Smooth muscle cell (in vitro differentiated cells): ENCODE measurements at regions not wholly inside any gene's neighbourhood (a gene's known extent, or its start where the extent isn't known, plus 50 kb on each side); places are given as distances from the start of the nearest gene placed in this dataset.

Experiments used
- DNase-seq: peaks from one replicate; lab custom pipeline; 2025; ENCODE audit not compliant: unreplicated experiment; lab: John Stamatoyannopoulos, UW
- H2AFZ ChIP-seq: fragments of 200-600 bp; sonication (generic); 2 replicates; pipeline ENCODE4 v1.6.0; 2016; ENCODE audit warnings: antibody characterized with exemption, low read depth, mild to moderate bottlenecking
- H3F3A ChIP-seq: fragments of 200-600 bp; sonication (generic); 2 replicates; pipeline ENCODE4 v1.6.0; 2017; ENCODE audit warnings: antibody characterized with exemption, low read depth
- H3K27ac ChIP-seq: fragments of 200-600 bp; sonication (generic); 2 replicates; pipeline ENCODE4 v1.5.1; 2016; ENCODE audit warnings: low read depth, mild to moderate bottlenecking
- H3K27me3 ChIP-seq: fragments of 200-600 bp; sonication (generic); 2 replicates; pipeline ENCODE4 v1.6.1; 2016; ENCODE audit warnings: low read depth, mild to moderate bottlenecking
- H3K36me3 ChIP-seq: fragments of 200-600 bp; sonication (generic); 2 replicates; pipeline ENCODE4 v1.5.1; 2016; ENCODE audit warnings: low read depth
- H3K4me1 ChIP-seq: fragments of 200-600 bp; sonication (generic); 2 replicates; pipeline ENCODE4 v1.5.1; 2016; ENCODE audit warnings: low read depth
- H3K4me2 ChIP-seq: fragments of 200-600 bp; sonication (generic); 2 replicates; pipeline ENCODE4 v1.6.0; 2016; ENCODE audit warnings: mild to moderate bottlenecking
- H3K4me3 ChIP-seq: fragments of 200-600 bp; sonication (generic); 2 replicates; pipeline ENCODE4 v1.5.1; 2016; ENCODE audit warnings: mild to moderate bottlenecking
- H3K79me2 ChIP-seq: fragments of 200-600 bp; sonication (generic); 2 replicates; pipeline ENCODE4 v1.6.0; 2016; ENCODE audit warnings: low read depth, mild to moderate bottlenecking
- H3K9ac ChIP-seq: fragments of 200-600 bp; sonication (generic); 2 replicates; pipeline ENCODE4 v1.6.0; 2016; ENCODE audit warnings: low read depth
- H3K9me3 ChIP-seq: fragments of 200-600 bp; sonication (generic); replicated peaks from 2 replicates; pipeline ENCODE4 v1.5.1; 2016; ENCODE audit warnings: low read depth
- H4K20me1 ChIP-seq: fragments of 200-600 bp; sonication (generic); 2 replicates; pipeline ENCODE4 v1.6.0; 2016; ENCODE audit warnings: low read depth
- CTCF ChIP-seq: fragments of 200-600 bp; sonication (generic); IDR thresholded peaks from 2 replicates; pipeline ENCODE4 v1.5.1; 2017; ENCODE audit warnings: borderline replicate concordance, mild to moderate bottlenecking, antibody characterized with exemption; ENCODE audit not compliant: insufficient read depth, poor library complexity, severe bottlenecking
- WGBS: methylation state at CpG from one replicate; pipeline ENCODE4 v1.1.7; 2016; ENCODE audit warnings: low lambda C conversion rate; 5-methylcytosine and 5-hydroxymethylcytosine counted together

GRCh38 chr17:52824542-52824941 is 666.0 kb upstream of the CA10 start:
- Histone ChIP-seq H3K27ac (no peak overlapping the region), H3K4me3 (no peak overlapping the region), H3K27me3 (no peaks in the 10 kb centered on the region), H3K36me3 (no peaks in the 10 kb centered on the region), H3K9ac (no peak overlapping the region), H3K4me1 (no peaks in the 10 kb centered on the region), H3F3A (no peaks in the 10 kb centered on the region), H3K4me2 (no peak overlapping the region), H3K9me3 (no peaks in the 10 kb centered on the region), H2AFZ (no peak overlapping the region), H3K79me2 (no peaks in the 10 kb centered on the region), H4K20me1 (no peaks in the 10 kb centered on the region)
- 86% methylated on average over 3 of the region's 3 CpGs for WGBS
- TF ChIP-seq CTCF: no peak
- DNase-seq: no peak

- DNase-seq: no peak
- Histone ChIP-seq H3K27me3 (no peaks in the 10 kb centered on the region), H3K79me2 (no peaks in the 10 kb centered on the region), H3K9me3 (no peaks in the 10 kb centered on the region), H3K4me2 (no peak overlapping the region), H3K36me3 (no peaks in the 10 kb centered on the region), H3K4me3 (no peak overlapping the region), H3K27ac (no peak overlapping the region), H3K4me1 (no peaks in the 10 kb centered on the region), H2AFZ (no peak overlapping the region), H4K20me1 (no peaks in the 10 kb centered on the region), H3F3A (no peaks in the 10 kb centered on the region), H3K9ac (no peak overlapping the region)
- TF ChIP-seq CTCF: no peak
These were observed 664.6 kb upstream of the CA10 start for GRCh38 chr17:52823155-52823554.

- Histone ChIP-seq H3K36me3 (no peaks in the 10 kb centered on the region), H3K27ac (no peak overlapping the region), H3K27me3 (no peaks in the 10 kb centered on the region), H2AFZ (no peak overlapping the region), H3K4me3 (no peak overlapping the region), H3F3A (no peaks in the 10 kb centered on the region), H3K9ac (no peak overlapping the region), H3K9me3 (no peaks in the 10 kb centered on the region), H3K4me2 (no peak overlapping the region), H3K79me2 (no peaks in the 10 kb centered on the region), H3K4me1 (no peaks in the 10 kb centered on the region), H4K20me1 (no peaks in the 10 kb centered on the region)
- no peak for TF ChIP-seq CTCF
- no peak for DNase-seq
- 85% methylated on average over 7 of the region's 7 CpGs for WGBS
These were observed 631.9 kb upstream of the CA10 start for GRCh38 chr17:52790359-52790955.

DNA sequence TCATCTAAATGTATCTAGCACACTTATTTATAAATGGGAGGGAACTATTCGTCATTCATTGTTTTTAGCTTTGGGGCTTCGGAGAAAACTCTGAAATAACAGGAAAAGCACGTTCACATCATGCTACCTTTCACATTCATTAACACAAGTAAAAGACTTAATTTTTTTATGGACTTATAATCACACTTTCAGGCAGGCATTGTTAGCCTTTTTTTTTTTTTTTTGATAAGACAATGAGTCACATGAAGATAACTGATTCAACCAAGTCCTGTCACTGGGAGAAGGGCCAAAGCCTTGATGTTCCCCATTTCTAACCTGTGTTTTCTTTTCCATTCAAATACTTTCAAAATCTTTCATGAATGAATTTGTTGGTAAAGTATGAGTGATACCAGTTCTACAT is 631.3 kb upstream of the CA10 start:
- H3K27me3 ChIP-seq: no peaks in the 10 kb centered on the region
- H3K79me2 ChIP-seq: no peaks in the 10 kb centered on the region
- H3K4me1 ChIP-seq: no peaks in the 10 kb centered on the region
- H3K9me3 ChIP-seq: no peaks in the 10 kb centered on the region
- no peak overlapping the region for H3K27ac ChIP-seq
- H4K20me1 ChIP-seq: no peaks in the 10 kb centered on the region
- no peak for DNase-seq
- TF ChIP-seq CTCF: no peak
- H3K4me3 ChIP-seq: no peak overlapping the region
- H3K36me3 ChIP-seq: no peaks in the 10 kb centered on the region
- WGBS: 63% methylated on average over 3 of the region's 3 CpGs
- no peak overlapping the region for H2AFZ ChIP-seq
- no peak overlapping the region for H3K4me2 ChIP-seq
- no peak overlapping the region for H3K9ac ChIP-seq
- H3F3A ChIP-seq: no peaks in the 10 kb centered on the region
